ENCODE measurements at regions not wholly inside any gene's neighbourhood (a gene's known extent, or its start where the extent isn't known, plus 50 kb on each side); places are given as distances from the start of the nearest gene placed in this dataset.

- no peak for TF ChIP-seq JUND (IDR thresholded peaks at IDR 0.05)
- no peak for TF ChIP-seq CTCF (IDR thresholded peaks at IDR 0.05; ENCODE audit: low read depth, low read length, missing input control)
- TF ChIP-seq TAF1 (conservative IDR thresholded peaks at IDR 0.05): no peak
- no peak for TF ChIP-seq SP1 (IDR thresholded peaks at IDR 0.05)
- no peak for TF ChIP-seq MAX (IDR thresholded peaks at IDR 0.05)
- TF ChIP-seq RXRA (IDR thresholded peaks at IDR 0.05): no peak
- no peak for TF ChIP-seq RAD21 (IDR thresholded peaks at IDR 0.05)
- TF ChIP-seq ZBTB33 (IDR thresholded peaks at IDR 0.05): no peak
- TF ChIP-seq ATF3 (IDR thresholded peaks at IDR 0.05): no peak
- TF ChIP-seq GABPA (IDR thresholded peaks at IDR 0.05 in 1 of 2, conservative IDR thresholded peaks at IDR 0.05 in 1 of 2): no peak
- TF ChIP-seq EGR1 (IDR thresholded peaks at IDR 0.05; ENCODE audit: low read depth in 2 of 2): no peak
- no peak for TF ChIP-seq HNF4A (conservative IDR thresholded peaks at IDR 0.05)
- TF ChIP-seq YY1 (IDR thresholded peaks at IDR 0.05): no peak
These were observed 1257.8 kb upstream of the TENM4 start for GRCh38 chr11:80698637-80699036.

All from liver (tissue), 3 donors.